Epithelial cell of esophagus (primary cell): ENCODE measurements at regions not wholly inside any gene's neighbourhood (a gene's known extent, or its start where the extent isn't known, plus 50 kb on each side); places are given as distances from the start of the nearest gene placed in this dataset.

Experiments used
- DNase-seq: peaks from one replicate; pipeline ENCODE4 v3.0.0; 2010; ENCODE audit warnings: low read depth
- H3K4me3 ChIP-seq: 2 replicates; pipeline ENCODE4 v1.5.1; 2011; ENCODE audit warnings: mild to moderate bottlenecking, low read length, control low read depth
- TF ChIP-seq, protein P1 (sequence below): IDR thresholded peaks from 2 replicates; pipeline ENCODE4 v1.5.1; 2011; ENCODE audit warnings: low read depth, mild to moderate bottlenecking, low read length, control low read depth, inconsistent platforms; ENCODE audit not compliant: insufficient read depth; ENCODE audit errors: missing control alignments

DNA sequence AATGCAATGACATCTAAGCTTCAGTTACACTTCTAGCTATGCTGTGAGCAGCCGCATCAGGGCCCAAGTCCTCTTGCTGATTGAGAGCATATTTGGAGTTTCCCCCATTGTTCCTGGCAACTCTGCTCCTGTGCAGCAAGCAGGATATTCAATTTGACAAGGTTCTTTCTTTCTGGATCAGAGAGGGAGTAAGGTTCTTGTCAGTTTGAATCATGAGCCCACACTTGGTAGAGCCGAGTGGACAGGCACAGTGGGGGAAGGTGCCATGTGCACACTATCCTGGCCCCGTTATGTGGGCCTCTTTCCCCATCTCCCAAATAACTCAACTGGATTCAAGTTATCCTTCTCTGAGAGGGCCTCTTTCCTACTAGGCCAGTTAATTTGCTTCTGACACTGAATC lies 385.4 kb downstream of the ZIC1 start:
- TF ChIP-seq, protein P1, sequence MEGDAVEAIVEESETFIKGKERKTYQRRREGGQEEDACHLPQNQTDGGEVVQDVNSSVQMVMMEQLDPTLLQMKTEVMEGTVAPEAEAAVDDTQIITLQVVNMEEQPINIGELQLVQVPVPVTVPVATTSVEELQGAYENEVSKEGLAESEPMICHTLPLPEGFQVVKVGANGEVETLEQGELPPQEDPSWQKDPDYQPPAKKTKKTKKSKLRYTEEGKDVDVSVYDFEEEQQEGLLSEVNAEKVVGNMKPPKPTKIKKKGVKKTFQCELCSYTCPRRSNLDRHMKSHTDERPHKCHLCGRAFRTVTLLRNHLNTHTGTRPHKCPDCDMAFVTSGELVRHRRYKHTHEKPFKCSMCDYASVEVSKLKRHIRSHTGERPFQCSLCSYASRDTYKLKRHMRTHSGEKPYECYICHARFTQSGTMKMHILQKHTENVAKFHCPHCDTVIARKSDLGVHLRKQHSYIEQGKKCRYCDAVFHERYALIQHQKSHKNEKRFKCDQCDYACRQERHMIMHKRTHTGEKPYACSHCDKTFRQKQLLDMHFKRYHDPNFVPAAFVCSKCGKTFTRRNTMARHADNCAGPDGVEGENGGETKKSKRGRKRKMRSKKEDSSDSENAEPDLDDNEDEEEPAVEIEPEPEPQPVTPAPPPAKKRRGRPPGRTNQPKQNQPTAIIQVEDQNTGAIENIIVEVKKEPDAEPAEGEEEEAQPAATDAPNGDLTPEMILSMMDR = no peak
- H3K4me3 ChIP-seq = no peak overlapping the region
- no peak for DNase-seq

DNA sequence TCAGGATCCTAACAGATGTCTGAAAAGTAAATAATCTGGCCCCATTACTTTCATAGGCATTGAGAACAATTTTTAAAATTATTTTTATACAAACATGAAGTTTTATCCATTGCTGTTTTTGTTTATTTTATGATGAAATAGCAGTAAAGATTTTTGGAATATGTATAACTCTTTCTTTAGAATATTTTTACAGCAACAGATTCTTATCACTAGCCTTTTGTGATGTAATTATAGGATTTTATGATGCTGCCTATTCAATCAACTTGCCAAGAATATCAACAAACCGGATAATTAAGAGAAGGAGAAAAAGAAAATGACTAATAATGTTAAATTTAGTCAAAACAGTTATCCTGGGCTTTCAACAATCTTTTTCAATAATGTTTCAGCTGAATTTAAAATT lies 386.3 kb downstream of the ZIC1 start:
- TF ChIP-seq, protein P1 = no peak
- no peak for DNase-seq
- no peak overlapping the region for H3K4me3 ChIP-seq

DNA sequence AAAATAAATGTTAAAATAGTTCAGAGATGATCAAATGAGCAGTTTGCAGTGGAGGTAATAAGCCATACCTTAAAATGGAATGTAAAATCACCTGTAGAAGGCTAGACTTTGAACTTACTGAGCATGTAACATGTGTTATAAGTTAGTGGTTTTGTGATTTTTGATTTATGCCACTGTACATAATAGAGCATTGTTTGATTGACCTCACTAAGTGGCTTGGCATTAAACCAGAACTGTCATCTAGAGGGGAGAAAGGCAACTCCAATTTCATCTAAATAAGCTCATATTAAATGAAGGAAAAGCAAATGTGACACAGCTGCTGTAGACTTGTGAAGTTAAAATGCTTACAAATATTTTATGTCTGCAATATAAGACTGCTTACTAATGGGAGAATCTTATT lies 387.9 kb downstream of the ZIC1 start:
- no peak overlapping the region for H3K4me3 ChIP-seq
- TF ChIP-seq, protein P1 = no peak
- no peak for DNase-seq

DNA sequence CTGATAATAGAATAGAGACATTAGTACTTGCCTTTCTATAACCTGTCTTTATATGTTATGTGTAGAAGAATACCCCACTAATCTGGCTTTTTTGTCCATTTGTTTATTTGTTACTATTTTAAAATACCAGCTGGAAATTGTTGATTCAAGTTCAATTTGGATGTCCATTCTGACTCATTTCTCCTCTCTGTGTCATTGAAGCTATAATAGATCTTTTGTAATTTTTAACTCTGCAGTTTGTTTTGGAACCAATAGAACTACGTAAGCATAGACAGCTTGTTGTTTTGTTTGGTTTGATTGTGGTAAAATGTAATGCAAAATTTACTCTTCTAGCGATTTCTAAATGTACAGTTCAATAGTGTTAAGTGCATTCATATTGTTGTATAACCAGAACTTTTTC lies 390.4 kb downstream of the ZIC1 start:
- TF ChIP-seq, protein P1 = no peak
- no peak overlapping the region for H3K4me3 ChIP-seq
- no peak for DNase-seq

DNA sequence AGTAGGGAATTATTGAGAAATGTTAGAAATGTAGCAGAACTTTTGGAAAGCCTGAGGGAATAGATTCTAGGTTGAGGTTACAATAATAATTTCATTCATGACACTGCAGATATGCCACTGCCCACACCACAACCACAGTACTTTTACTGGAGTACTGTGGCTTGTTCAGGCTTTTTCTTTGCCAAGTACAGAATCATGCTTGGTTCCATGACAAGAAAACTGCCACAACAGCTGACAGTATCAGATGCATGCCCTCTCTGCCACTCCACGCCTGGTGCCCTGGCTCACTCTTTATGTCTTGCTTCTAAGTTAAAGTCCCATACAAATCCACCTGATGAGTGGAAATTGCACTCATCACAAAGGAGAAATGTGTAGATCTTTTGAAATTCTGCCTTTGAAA lies 398.6 kb downstream of the ZIC1 start:
- no peak for DNase-seq
- H3K4me3 ChIP-seq = no peak overlapping the region
- TF ChIP-seq, protein P1 = no peak

DNA sequence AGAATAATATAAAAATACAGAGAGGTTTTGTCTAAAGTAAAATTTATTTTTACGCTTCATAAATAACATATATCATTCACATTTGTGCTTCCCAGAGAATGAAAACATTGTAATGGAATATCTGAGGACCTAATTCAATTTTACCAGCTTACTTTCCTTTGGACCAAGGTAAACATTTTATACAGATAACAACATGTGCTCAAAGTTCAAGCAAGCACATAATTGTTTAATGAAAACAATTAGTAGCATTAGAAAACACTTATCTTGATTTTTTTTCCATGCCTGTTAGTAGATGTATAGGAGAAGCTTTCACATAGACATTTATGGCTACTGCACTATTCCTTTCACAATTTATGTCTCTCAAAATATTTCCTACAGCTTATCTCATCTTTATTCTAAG lies 400.0 kb downstream of the ZIC1 start:
- TF ChIP-seq, protein P1 = no peak
- no peak for DNase-seq
- no peak overlapping the region for H3K4me3 ChIP-seq

DNA sequence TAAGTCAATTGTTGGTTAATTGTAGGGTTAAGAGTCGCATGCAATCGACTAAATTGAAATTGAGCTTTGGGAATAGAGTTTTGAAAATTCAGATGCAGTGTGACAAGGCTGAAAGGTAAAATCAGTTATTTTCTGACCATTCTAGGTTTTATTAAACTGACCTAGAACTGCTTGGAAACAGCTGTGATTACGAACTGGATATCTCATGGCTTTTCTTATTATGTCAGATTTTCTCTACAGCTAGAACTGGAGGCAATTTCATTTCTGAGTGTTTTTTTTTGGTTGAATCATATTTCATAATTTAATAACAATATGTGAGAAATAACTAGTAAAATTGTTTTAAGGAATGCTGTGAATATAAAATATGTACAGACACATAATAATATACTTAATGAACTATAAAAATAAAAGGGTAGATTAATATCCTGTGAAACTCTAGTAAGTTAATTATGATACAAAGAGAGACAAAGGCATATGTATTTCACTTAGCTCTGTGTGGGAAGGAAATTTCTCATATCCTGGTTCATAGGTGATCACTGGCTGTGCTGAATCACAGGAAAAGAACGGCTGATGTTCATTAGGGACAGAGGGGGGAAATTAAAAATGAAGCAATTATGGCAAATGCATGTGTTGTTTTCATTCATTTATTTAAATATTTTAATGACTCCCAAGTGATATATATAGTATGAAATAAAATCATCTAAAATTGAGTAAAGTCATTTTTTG lies 403.2 kb downstream of the ZIC1 start:
- DNase-seq = no peak
- TF ChIP-seq, protein P1 = no peak
- no peak overlapping the region for H3K4me3 ChIP-seq
